Peyer's patch (tissue), 4 donors: ENCODE measurements at regions not wholly inside any gene's neighbourhood (a gene's known extent, or its start where the extent isn't known, plus 50 kb on each side); places are given as distances from the start of the nearest gene placed in this dataset.

ENCODE experiments used
- DNase-seq, 3 donors: peaks; one replicate each; pipeline ENCODE4 v3.0.0-alpha.2; 2017 to 2019
- H3K27ac ChIP-seq, 4 donors: fragments of 200-600 bp; sonication (generic); one replicate each; pipeline ENCODE4 v1.5.1; 2016 to 2019
- H3K27me3 ChIP-seq, 2 donors: fragments of 200-600 bp; sonication (generic); one replicate each; pipeline ENCODE4 v1.5.1; 2019
- H3K36me3 ChIP-seq, 3 donors: fragments of 200-600 bp; sonication (generic); one replicate each; pipeline ENCODE4 v1.5.1; 2016 to 2019
- H3K4me1 ChIP-seq, 4 donors: fragments of 200-600 bp; sonication (generic); one replicate each; pipeline ENCODE4 v1.5.1; 2016 to 2019
- H3K4me3 ChIP-seq, 4 donors: fragments of 200-600 bp; sonication (generic); 1 replicate in 3 of 4; 2 replicates in 1 of 4; pipeline ENCODE4 v1.5.1; 2016 to 2019; ENCODE audit warnings: mild to moderate bottlenecking in 1 of 4
- H3K9me3 ChIP-seq, 4 donors: fragments of 200-600 bp; sonication (generic); one replicate each; pipeline ENCODE4 v1.5.1; 2016 to 2019; ENCODE audit warnings: mild to moderate bottlenecking in 1 of 4
- CTCF ChIP-seq, 6 experiments: fragments of 450-650 bp in 4 of 6; fragments of 200-600 bp in 2 of 6; sonication (generic) in 1 of 6; IDR thresholded peaks; one replicate each; pipeline ENCODE4 v1.5.1; 2017 to 2019; ENCODE audit warnings: antibody characterized with exemption in 6 of 6, mild to moderate bottlenecking in 3 of 6, moderate library complexity in 1 of 6
- POLR2A ChIP-seq, 2 donors: fragments of 450-650 bp; IDR thresholded peaks; one replicate each; pipeline ENCODE4 v1.5.1; 2017; ENCODE audit warnings: antibody characterized with exemption in 2 of 2, mild to moderate bottlenecking in 2 of 2, moderate library complexity in 2 of 2

GRCh38 chrX:38871129-38872029 lies 70.1 kb downstream of the MID1IP1 start:
- H3K36me3 ChIP-seq, result no peaks in the 10 kb centered on the region
- H3K4me3 ChIP-seq, result no peak overlapping the region
- no peak overlapping the region for H3K27ac ChIP-seq
- no peak for DNase-seq
- H3K4me1 ChIP-seq, result no peaks in the 10 kb centered on the region
- TF ChIP-seq CTCF (IDR thresholded peaks at IDR 0.05), result no peak
- H3K9me3 ChIP-seq, result no peaks in the 10 kb centered on the region
- H3K27me3 ChIP-seq, result no peaks in the 10 kb centered on the region

- TF ChIP-seq CTCF (IDR thresholded peaks at IDR 0.05) (no peak), POLR2A (IDR thresholded peaks at IDR 0.05) (no peak)
- Histone ChIP-seq H3K36me3 (no peaks in the 10 kb centered on the region), H3K9me3 (no peaks in the 10 kb centered on the region), H3K4me1 (no peaks in the 10 kb centered on the region), H3K4me3 (no peak overlapping the region), H3K27ac (no peak overlapping the region), H3K27me3 (no peaks in the 10 kb centered on the region)
- DNase-seq, result no peak
Measured at GRCh38 chrX:38877366-38877765, 76.1 kb downstream of the MID1IP1 start.

- H3K27ac ChIP-seq, result no peak overlapping the region
- no peaks in the 10 kb centered on the region for H3K4me1 ChIP-seq
- no peaks in the 10 kb centered on the region for H3K27me3 ChIP-seq
- no peak for DNase-seq
- no peaks in the 10 kb centered on the region for H3K36me3 ChIP-seq
- no peaks in the 10 kb centered on the region for H3K9me3 ChIP-seq
- TF ChIP-seq CTCF (IDR thresholded peaks at IDR 0.05) (no peak), POLR2A (IDR thresholded peaks at IDR 0.05) (no peak)
- H3K4me3 ChIP-seq, result no peak overlapping the region
Measured at GRCh38 chrX:38878641-38879340, 77.5 kb downstream of the MID1IP1 start.

GRCh38 chrX:38879631-38880220 lies 78.5 kb downstream of the MID1IP1 start:
- Histone ChIP-seq H3K27me3 (no peaks in the 10 kb centered on the region), H3K4me3 (no peak overlapping the region), H3K36me3 (no peaks in the 10 kb centered on the region), H3K27ac (peak overlapping the region in 2 of 4 donors; percentile 36 to 46), H3K4me1 (no peaks in the 10 kb centered on the region), H3K9me3 (no peaks in the 10 kb centered on the region)
- peak; percentile 51 to 67 (median 54) for DNase-seq
- TF ChIP-seq POLR2A (IDR thresholded peaks at IDR 0.05) (no peak), CTCF (IDR thresholded peaks at IDR 0.05) (no peak)

DNA sequence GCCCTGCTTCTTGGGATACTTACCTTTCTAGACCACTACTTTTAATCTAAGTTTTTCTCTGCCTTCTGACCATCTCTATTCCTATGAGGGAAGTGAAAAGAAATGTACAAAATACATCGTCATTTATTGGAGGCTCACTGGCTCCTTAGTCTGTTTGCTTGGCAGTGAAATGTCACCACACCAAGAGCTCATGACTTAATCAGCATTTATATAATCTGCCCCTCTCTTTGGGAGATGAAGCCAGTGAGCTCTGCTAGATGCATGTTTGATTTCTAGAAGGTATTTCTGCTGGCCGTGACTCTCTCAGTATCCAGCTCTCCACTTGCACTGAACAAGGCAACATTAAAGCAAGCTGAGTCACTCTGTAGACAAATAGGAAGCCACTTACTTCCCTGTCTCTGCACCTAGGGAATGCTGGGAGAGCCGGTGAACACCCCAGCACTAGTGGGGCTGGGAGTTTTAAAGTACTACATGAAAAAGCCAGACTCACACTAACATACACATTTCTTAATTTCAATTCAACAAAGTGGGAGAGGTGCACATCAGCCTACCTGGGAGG lies 79.1 kb downstream of the MID1IP1 start:
- H3K4me3 ChIP-seq, result no peak overlapping the region
- no peaks in the 10 kb centered on the region for H3K9me3 ChIP-seq
- H3K36me3 ChIP-seq, result no peaks in the 10 kb centered on the region
- no peak for TF ChIP-seq POLR2A (IDR thresholded peaks at IDR 0.05)
- H3K27ac ChIP-seq, result peak overlapping the region in 2 of 4 donors; percentile 36 to 46
- no peaks in the 10 kb centered on the region for H3K4me1 ChIP-seq
- DNase-seq, result no peak
- H3K27me3 ChIP-seq, result no peaks in the 10 kb centered on the region
